HFFc6 (cell line): ENCODE measurements at regions not wholly inside any gene's neighbourhood (a gene's known extent, or its start where the extent isn't known, plus 50 kb on each side); places are given as distances from the start of the nearest gene placed in this dataset.
"Not testable (repeated sequence)": the region's sequence is repeated elsewhere in the genome, so short reads cannot be mapped to it uniquely, and the experiment has no call there.

Experiments used
- DNase-seq: peaks from one replicate; pipeline ENCODE4 v3.0.0-alpha.2; 2018
- H3K27ac Mint-ChIP-seq: 2 replicates; pipeline ENCODE4 v1.8.0; 2020; ENCODE audit warnings: mild to moderate bottlenecking, mixed read lengths
- H3K27me3 Mint-ChIP-seq: 2 replicates; pipeline ENCODE4 v1.8.0; 2021; ENCODE audit warnings: mild to moderate bottlenecking, moderate library complexity, mixed read lengths; ENCODE audit not compliant: insufficient read depth
- H3K36me3 Mint-ChIP-seq: 2 replicates; pipeline ENCODE4 v1.8.0; 2021; ENCODE audit warnings: low read depth, mixed read lengths
- H3K4me1 Mint-ChIP-seq: 2 replicates; pipeline ENCODE4 v1.8.0; 2020; ENCODE audit warnings: low read depth, mixed read lengths
- H3K4me3 Mint-ChIP-seq: 2 replicates; pipeline ENCODE4 v1.8.0; 2020; ENCODE audit warnings: mild to moderate bottlenecking, moderate library complexity, mixed read lengths
- H3K9me3 Mint-ChIP-seq: 2 replicates; pipeline ENCODE4 v1.8.0; 2020; ENCODE audit warnings: mild to moderate bottlenecking, mixed read lengths
- TF ChIP-seq, protein P1 (sequence below): fragments of 200-600 bp; sonication (generic); IDR thresholded peaks from 2 replicates; pipeline ENCODE4 v1.5.0; 2021; ENCODE audit warnings: antibody characterized with exemption, mild to moderate bottlenecking

DNA sequence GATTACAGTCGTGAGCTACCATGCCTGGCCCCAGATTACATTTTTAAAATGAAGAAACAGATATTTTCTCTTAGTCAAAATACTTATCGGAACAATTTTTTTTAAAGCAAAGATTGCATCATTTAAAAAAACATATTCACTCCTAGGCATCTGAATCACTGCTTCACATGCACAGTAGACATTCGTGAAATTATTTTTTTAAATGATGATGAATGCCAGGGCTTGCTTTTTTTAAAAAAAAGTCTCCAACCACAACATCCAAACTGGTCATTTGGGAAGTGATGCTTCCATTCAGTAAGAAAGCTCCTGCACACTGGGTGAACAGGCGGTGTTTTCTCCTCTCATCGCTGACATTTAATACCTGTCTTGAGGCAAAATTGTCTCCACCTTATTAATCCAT, 223.0 kb upstream of the DMRT1 start:
- DNase-seq, result no peak
- Mint-ChIP-seq H3K4me1 (peaks cover 28% of the 10 kb centered on the region), H3K9me3 (no peaks in the 10 kb centered on the region), H3K27me3 (no peaks in the 10 kb centered on the region; the same call in 1 of the 2 replicates), H3K27ac (no peak overlapping the region), H3K36me3 (no peaks in the 10 kb centered on the region), H3K4me3 (no peak overlapping the region)
- TF ChIP-seq, protein P1, sequence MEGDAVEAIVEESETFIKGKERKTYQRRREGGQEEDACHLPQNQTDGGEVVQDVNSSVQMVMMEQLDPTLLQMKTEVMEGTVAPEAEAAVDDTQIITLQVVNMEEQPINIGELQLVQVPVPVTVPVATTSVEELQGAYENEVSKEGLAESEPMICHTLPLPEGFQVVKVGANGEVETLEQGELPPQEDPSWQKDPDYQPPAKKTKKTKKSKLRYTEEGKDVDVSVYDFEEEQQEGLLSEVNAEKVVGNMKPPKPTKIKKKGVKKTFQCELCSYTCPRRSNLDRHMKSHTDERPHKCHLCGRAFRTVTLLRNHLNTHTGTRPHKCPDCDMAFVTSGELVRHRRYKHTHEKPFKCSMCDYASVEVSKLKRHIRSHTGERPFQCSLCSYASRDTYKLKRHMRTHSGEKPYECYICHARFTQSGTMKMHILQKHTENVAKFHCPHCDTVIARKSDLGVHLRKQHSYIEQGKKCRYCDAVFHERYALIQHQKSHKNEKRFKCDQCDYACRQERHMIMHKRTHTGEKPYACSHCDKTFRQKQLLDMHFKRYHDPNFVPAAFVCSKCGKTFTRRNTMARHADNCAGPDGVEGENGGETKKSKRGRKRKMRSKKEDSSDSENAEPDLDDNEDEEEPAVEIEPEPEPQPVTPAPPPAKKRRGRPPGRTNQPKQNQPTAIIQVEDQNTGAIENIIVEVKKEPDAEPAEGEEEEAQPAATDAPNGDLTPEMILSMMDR, result no peak

DNA sequence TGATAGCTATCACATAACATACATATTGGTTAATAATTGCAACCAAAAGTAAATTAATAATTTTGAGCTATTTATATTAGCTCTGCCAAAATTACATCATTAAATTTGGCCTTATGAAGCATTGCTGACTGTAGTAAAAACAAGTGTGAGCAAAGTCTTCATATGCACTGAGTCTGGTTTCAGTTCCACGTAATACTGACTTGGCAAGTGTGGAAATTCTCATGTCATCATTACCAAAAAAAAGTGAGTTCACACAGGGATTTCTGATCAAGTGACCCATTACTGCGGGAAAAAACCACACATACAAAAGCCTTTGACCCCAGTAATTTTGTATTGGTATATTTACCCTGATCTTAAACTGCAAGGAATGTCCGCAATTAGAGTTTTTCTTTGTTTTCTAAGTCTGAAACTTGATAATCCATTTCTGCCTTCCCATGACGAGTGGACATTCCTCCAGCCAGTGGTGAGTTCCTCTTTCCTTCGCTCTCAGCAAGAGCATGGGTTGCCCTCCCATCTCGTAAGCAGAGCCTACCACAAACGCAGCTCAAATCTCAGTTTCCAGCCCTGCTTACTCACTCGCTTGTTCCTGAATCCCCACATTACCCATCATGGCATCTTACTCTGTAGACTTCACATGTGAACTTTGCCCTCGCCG, 220.2 kb upstream of the DMRT1 start:
- Mint-ChIP-seq H3K9me3 (no peaks in the 10 kb centered on the region), H3K27me3 (no peaks in the 10 kb centered on the region), H3K27ac (no peak overlapping the region), H3K4me3 (no peak overlapping the region), H3K36me3 (no peaks in the 10 kb centered on the region), H3K4me1 (peaks cover 18% of the 10 kb centered on the region; the same call in 1 of the 2 replicates)
- TF ChIP-seq, protein P1, result no peak
- no peak for DNase-seq

DNA sequence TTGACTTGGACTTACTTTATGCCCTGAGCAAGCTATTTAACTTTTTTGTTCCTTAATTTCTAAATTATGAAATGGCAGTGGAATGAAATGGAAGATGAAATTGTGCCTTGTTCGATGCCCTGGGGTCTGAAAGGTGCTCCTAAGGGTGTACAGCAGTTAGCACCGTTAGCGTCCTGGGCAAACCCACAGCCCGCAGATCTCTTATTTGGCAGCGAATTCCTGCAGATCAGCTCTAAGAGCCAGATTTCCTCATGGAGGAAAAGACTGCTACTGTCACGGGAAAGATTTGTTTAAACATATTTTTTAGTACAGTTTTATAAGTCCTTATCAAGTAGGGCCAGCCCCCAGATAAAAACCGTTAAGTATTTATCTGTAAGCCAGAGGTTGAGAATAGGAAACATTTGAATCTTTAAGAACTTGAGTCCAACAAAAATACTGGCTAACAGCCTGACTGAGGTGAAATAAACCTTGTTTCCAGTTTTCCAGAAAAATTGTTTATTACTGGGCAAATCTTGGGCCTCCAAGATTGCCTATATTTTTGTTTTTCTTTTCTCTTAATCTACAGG, 216.5 kb upstream of the DMRT1 start:
- Mint-ChIP-seq H3K4me1 (peaks cover 35% of the 10 kb centered on the region), H3K9me3 (no peaks in the 10 kb centered on the region), H3K4me3 (no peak overlapping the region), H3K27ac (no peak overlapping the region), H3K27me3 (peaks cover 2% of the 10 kb centered on the region; the same call in 1 of the 2 replicates), H3K36me3 (no peaks in the 10 kb centered on the region)
- DNase-seq, result no peak
- TF ChIP-seq, protein P1, result no peak

DNA sequence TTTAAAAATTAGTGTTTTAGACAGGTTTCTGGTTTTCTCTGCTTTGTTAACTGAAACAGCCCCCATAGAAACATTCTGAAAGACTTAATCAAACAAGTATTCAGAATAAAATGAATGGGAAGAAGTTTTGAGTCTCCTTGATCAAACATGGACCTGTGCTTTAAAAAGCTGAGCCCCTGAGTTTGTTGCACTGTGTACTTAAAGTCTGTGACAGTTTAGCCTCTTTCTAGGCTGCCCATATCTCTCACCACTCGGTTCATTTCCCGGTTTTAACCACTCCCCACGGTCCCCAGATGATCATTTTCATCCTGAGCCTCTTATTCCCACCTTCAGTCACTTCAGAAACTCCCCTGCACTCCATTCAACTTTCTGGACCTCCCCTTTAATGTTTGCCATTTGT, 215.9 kb upstream of the DMRT1 start:
- no peak overlapping the region for H3K27ac Mint-ChIP-seq
- no peak for DNase-seq
- H3K9me3 Mint-ChIP-seq, result no peaks in the 10 kb centered on the region
- peak overlapping the region; percentile 73; the same call in 1 of the 2 replicates for H3K4me3 Mint-ChIP-seq
- TF ChIP-seq, protein P1, result no peak
- peaks cover 2% of the 10 kb centered on the region; the same call in 1 of the 2 replicates for H3K27me3 Mint-ChIP-seq
- H3K4me1 Mint-ChIP-seq, result peaks cover 35% of the 10 kb centered on the region
- no peaks in the 10 kb centered on the region for H3K36me3 Mint-ChIP-seq

DNA sequence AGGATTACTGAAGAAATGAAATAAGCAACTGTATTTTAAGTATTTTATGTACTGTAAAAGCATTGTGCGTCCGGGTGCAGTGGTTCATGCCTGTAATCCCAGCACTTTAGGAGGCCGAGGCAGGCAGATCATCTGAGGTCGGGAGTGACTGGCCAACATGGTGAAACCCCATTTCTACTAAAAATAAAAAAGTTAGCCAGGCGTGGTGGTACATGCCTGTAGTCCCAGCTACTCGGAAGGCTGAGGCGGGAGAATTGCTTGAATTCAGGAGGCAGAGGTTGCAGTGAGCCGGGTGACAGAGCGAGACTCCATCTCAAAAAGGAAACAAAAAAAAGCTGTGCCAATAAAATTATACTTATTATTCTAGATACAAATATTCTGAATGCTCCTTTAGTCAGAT, 215.4 kb upstream of the DMRT1 start:
- not testable (repeated sequence) for DNase-seq, H3K27ac Mint-ChIP-seq, H3K27me3 Mint-ChIP-seq, H3K9me3 Mint-ChIP-seq, H3K36me3 Mint-ChIP-seq
- peaks cover 39% of the 10 kb centered on the region for H3K4me1 Mint-ChIP-seq
- H3K4me3 Mint-ChIP-seq, result peak overlapping the region; percentile 73; the same call in 1 of the 2 replicates

DNA sequence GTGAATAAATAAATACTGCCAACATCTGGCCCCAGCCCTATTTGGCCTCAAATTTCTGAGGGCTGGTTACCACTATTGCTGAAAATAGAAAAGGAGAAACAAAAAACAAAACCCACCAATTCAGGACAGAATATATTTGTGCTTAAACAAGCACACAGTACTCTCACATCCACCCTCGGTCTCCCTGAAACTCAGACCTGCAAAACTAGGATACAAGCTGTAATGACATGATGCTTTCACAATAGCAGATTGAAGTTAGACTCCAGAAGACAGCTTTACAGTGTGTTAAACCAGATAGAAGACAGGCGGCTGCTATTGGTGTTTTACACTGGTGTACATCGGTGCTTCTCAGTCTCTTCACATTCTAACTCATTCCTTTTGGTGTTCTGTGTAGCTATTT, 214.9 kb upstream of the DMRT1 start:
- Mint-ChIP-seq H3K36me3 (no peaks in the 10 kb centered on the region), H3K4me1 (peaks cover 44% of the 10 kb centered on the region), H3K27me3 (peaks cover 2% of the 10 kb centered on the region; the same call in 1 of the 2 replicates), H3K4me3 (peak overlapping the region; percentile 73; the same call in 1 of the 2 replicates), H3K27ac (no peak overlapping the region; the same call in 1 of the 2 replicates), H3K9me3 (no peaks in the 10 kb centered on the region)
- DNase-seq, result no peak
- TF ChIP-seq, protein P1, result no peak
